CD4-positive, alpha-beta T cell treated with Interleukin-21 for 1 hour (primary cell): ENCODE measurements at regions not wholly inside any gene's neighbourhood (a gene's known extent, or its start where the extent isn't known, plus 50 kb on each side); places are given as distances from the start of the nearest gene placed in this dataset.
"Not testable (repeated sequence)": the region's sequence is repeated elsewhere in the genome, so short reads cannot be mapped to it uniquely, and the experiment has no call there.

Experiments used
- DNase-seq: peaks from one replicate; pipeline ENCODE4 v3.0.0-alpha.2; 2020

DNA sequence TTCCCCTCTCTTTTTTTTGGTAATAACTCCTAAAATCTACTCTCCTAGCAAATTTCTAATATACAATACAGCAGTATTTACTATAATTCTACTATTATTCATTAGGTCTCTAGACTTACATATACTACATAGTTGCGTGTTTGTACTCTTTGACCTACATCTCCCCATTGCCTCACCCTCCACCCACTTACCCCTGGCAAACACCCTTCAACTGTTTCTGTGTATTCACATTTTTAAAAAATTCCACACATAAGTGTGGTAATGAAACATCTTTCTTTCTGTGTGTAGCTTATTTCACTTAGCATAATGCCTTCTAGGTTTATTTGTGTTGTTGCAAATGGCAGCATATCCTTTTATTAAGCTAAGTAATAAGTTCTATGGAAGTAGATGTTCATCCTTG is 336.0 kb downstream of the CCDC85A start:
- DNase-seq = no peak

GRCh38 chr2:56522605-56523089 is 338.9 kb downstream of the CCDC85A start:
- no peak for DNase-seq

GRCh38 chr2:56523816-56524215 is 340.0 kb downstream of the CCDC85A start:
- DNase-seq = no peak

DNA sequence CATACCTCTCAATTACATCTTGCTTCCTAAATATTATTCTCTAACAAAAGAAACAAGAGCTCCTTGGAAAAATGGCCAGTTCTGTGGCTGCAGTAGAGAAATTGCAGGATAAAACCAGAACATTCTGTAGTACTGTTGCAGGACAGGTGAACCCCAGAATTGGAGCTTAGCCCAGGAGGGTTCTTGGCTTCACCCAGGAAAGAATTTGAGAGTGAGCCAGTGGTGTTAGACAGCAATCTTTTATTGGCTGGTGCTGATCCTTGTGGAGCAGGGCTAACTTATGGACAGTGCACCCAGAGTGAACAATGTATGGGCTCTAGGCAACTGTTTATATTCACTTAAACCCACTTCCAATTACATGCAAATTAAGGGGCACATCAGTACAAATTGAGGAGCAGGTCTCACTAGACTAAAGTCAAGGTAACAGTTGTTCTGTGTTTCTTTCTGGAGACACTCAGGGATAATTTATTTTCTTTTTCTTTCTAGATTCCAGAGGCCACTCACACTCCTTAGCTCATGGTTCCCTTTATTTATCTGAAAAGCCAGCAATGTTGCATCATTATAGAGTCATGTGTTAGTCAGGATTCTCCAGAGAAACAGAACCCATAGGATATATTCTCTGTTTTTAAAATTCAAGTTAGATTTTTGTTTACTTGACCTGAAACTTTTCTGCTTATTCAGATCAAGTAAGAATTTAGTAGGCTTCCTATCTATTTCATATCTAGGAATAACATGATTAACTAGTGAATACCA is 348.1 kb downstream of the CCDC85A start:
- DNase-seq = no peak

DNA sequence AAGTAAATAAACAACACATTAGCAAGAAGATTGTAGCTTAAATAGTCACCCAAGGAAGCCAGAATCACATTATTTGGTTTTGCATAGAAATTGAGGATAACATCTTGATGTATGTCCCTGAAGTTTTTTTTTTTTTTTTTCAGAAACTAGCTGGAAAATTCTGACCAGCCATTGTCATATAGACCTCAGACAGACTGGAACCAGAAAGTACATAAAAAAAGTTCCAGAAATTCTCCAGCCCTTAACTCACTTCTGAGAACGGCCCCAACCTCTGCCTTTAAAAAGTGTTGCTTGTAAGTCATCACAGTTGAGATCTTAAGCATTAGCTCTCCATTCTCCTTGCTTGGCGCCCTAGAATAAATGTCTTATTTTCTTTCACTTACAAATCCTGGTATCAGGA is 350.5 kb downstream of the CCDC85A start:
- no peak for DNase-seq

DNA sequence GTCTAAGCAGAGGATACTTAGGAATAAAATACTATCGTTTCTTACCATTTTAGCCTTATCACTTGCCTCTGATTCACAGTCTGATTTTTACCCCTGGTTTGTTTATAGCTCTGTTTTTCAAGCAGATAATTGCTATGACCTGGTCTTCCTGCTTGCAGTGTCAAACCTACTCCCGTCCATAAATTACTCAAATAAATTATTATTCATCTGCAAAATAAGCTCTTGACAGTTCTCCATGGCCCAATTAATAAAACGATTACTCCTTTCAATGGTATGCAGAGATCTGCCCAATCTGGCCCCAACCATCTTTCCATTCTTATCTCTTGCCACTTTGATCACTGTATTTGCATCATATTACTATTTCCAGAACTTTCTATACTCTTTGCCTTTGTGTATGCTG is 354.0 kb downstream of the CCDC85A start:
- no peak for DNase-seq

- no peak for DNase-seq
Observed at GRCh38 chr2:56539618-56540017, 355.8 kb downstream of the CCDC85A start.

DNA sequence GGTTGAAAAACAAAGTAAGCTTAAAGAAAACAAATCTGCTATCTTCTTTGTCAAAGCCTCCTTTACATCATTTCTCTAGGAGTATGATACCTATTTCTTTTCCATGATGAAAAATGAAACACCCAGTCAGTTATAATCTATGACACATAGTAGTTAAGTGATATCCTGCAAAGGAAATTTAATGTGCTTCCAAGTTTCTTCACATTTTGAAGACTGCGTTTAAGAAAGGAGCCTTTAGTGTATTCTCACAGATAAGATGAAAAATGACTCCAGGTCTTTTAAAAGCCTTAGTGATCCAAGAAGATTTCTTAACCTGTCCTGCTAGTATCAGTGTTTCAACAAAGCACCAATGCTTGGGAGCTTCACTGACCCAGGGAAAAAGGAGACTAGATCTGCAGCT is 356.7 kb downstream of the CCDC85A start:
- no peak for DNase-seq

- no peak for DNase-seq
Observed at GRCh38 chr2:56540916-56541315, 357.1 kb downstream of the CCDC85A start.

- no peak for DNase-seq
Observed at GRCh38 chr2:56542213-56542612, 358.4 kb downstream of the CCDC85A start.

GRCh38 chr2:56565143-56565542 is 381.4 kb downstream of the CCDC85A start:
- no peak for DNase-seq

DNA sequence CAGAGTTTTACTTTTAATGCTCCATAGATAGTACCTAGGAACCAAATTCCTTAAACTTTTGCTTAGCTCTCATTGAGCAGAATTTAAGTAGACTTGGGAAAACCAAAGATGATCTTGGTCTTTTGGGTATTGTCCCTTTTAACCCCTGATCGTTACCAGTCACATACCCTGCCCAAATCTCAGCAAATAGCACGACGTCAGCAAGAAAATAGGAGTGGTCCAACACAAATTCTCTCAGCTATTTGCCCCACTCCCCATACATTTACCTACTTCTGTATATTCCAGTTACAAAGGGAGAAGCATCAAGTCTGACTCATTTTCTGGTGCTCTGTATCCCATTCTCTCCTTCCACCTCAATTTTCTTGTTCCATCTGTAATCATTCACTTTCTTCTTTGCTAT is 387.3 kb downstream of the CCDC85A start:
- DNase-seq = no peak

GRCh38 chr2:56576001-56576400 is 392.2 kb downstream of the CCDC85A start:
- DNase-seq = no peak

DNA sequence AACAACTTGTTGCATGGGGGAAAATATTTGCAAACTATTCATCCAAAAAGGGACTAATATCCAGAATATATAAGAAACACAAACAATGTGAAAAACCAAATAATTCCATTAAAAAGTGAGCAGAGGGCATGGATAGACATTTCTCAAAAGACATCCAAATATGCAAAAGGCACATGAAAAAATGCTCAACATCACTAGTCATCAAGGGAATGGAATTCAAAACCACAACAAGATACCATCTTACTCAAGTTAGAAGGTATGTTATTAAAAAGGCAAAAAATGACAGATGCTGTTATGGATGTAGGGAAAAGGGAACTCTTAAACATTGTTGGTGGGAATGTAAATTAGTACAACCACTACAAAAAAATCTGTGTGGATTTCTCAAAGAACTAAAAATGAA is 396.5 kb downstream of the CCDC85A start:
- no peak for DNase-seq

DNA sequence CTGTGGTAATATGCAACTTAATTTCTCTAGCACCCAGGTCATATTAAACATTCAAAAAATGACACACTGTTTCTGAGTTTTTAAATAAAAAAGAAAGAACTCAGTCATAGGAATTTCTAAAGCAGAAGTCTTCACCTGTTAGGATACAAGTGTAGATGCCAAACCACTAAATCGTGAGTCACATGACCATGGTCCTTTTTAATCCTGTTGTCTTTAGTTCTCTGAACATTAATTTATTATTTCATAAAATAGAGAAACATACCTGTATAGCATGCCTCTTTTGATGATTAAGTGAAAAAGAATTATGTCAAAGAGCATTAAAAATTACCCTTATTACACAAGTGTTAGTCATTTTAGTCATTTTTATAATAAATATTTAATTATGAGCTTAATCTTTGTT is 398.8 kb downstream of the CCDC85A start:
- no peak for DNase-seq

GRCh38 chr2:56583796-56584315 is 400.1 kb downstream of the CCDC85A start:
- no peak for DNase-seq

GRCh38 chr2:56587456-56587855 is 403.7 kb downstream of the CCDC85A start:
- DNase-seq = no peak

- DNase-seq = no peak
Observed at GRCh38 chr2:56589194-56589593, 405.4 kb downstream of the CCDC85A start.

DNA sequence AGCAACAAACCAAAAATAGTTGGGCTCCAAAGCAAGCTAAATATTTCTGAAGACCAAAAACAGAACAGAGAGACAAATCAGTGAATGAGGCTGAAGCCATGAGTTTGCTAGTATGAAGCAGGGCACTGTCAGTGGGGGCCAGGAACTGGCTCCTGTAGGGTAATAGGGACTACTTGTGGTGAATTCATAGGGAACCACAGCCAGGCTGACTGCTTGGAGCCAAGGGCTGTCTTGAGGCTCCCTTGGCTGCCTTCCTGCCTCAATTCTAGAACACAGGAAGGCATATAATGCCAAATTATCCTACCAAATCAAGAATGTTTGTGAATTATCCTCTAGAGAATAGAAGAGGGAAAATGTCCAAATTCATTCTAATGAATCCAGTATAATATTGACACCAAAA is 406.0 kb downstream of the CCDC85A start:
- no peak for DNase-seq

DNA sequence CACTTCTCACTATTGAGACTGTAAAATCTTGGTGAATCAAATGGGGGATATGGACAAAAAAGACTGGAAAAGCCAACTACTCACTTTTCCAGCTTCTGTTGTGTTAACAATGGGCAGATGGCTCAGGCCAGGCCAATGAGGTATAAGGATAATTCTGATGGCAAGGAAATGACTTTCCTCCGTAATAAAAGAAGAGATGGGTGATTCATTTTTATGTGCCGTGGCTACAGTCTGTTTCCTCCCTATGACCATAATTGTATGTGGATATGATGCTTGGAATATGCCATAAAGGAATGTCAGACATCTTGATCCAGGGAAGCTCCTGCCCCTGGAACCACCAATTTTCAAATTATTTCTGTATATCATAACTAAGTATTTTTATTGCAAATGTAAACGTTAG is 406.8 kb downstream of the CCDC85A start:
- no peak for DNase-seq

DNA sequence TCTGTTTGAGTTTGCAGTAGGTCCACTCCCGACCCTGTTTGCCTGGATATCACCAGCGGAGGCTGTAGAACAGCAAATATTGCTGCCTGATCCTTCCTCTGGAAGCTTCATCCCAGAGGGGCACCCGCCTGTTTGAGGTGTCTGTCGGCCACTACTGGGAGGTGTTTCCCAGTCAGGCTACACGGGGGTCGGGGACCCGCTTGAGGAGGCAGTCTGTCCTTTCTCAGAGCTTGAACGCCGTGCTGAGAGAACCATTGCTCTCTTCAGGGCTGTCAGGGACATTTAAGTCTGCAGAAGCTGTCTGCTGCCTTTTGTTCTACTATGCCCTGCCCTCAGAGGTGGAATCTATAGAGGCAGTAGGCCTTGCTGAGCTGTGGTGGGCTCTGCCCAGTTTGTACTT is 422.3 kb downstream of the CCDC85A start:
- not testable (repeated sequence) for DNase-seq

- DNase-seq = no peak
Observed at GRCh38 chr2:56613254-56613653, 429.5 kb downstream of the CCDC85A start.

DNA sequence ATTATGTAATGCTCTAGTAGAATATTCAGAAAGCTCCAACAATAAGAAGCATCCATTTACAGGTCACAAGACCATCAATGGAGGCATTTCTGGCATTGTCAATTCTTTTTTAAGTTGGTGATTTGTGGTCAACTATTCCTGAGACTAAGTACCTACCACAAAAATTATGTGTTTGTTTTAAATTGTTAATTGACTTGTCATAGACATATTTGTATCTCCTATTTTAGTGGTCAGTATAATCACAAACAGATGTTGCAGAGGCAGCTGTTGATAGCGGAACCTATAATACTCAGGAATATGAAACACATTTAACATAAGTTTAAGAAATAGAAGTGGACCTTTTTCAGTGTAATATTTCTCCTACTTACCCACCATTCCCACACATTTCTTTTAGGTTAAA is 430.1 kb downstream of the CCDC85A start:
- no peak for DNase-seq

DNA sequence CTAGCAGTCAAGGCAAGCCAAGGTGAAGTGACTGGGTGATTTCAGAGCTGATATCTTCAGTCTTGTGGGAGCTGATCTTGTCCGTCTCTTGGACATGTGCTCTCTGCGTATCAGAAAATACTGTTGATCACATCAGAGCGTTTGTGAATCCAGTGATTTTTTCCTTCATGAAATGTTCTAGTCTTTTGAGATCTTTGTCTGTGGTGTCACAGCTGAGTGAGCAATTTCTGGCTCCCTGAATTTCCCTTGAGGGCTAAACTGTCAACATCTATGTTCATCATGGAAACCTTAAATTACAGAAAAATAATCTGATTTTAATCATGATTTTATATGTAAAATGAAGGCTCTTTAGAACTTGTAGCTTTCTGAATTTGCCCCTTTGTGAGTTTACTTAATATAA is 432.0 kb downstream of the CCDC85A start:
- no peak for DNase-seq

DNA sequence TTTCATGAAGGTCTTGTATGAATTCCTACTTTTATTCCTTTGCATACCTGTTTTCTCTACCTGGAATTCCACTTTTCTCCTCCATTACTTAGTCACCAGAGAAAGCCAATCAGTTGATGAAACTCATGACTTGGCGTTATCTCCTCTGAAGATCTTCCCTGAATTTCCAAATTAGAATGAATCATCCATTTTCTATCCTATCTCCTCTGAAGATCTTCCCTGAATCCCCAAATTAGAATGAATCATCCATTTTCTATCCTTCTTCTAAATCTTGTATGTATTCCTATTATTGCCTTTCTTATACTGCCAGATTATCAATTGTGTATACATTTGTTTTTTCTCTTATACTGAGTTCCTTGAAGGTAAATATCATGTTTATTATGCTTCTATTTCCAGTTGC is 440.4 kb downstream of the CCDC85A start:
- DNase-seq = no peak
